ENCODE measurements at regions not wholly inside any gene's neighbourhood (a gene's known extent, or its start where the extent isn't known, plus 50 kb on each side); places are given as distances from the start of the nearest gene placed in this dataset.

- TF ChIP-seq CTCF (IDR thresholded peaks at IDR 0.05; ENCODE audit: low read length), result no peak
- TF ChIP-seq EZH2 (IDR thresholded peaks at IDR 0.05; ENCODE audit: borderline replicate concordance, low read length), result no peak
Observed at GRCh38 chr1:38625939-38626338, 233.6 kb downstream of the RRAGC start.

Measured in OCI-LY1 (cell line).